Gastrocnemius medialis (tissue), 4 donors: ENCODE measurements at regions not wholly inside any gene's neighbourhood (a gene's known extent, or its start where the extent isn't known, plus 50 kb on each side); places are given as distances from the start of the nearest gene placed in this dataset.
A peak's percentile ranks its signal among the peaks of the same experiment; 100 is the strongest.

Source experiments
- ATAC-seq, 2 donors: fragments of 150-250 bp; one replicate each; pipeline ENCODE4 v1.9.1; 2016
- DNase-seq, 2 donors: peaks; one replicate each; pipeline ENCODE4 v3.0.0-alpha.2; 2019
- H3K27ac ChIP-seq, 4 donors: fragments of 200-600 bp; sonication (generic); 1 replicate in 1 of 4; 2 replicates in 3 of 4; pipeline ENCODE4 v1.5.1; 2016 to 2018; ENCODE audit warnings: mild to moderate bottlenecking in 2 of 4, moderate library complexity in 1 of 4
- H3K27me3 ChIP-seq, 3 donors: fragments of 200-600 bp; sonication (generic) in 2 of 3; 1 replicate in 1 of 3; 2 replicates in 2 of 3; pipeline versions ENCODE4 v1.5.1 to v1.6.0; 2016 to 2019; ENCODE audit warnings: mild to moderate bottlenecking in 1 of 3, moderate library complexity in 1 of 3
- H3K36me3 ChIP-seq, 2 donors: fragments of 200-600 bp; sonication (generic) in 1 of 2; one replicate each; pipeline ENCODE4 v1.5.1; 2017 to 2018
- H3K4me1 ChIP-seq, 2 donors: fragments of 200-600 bp; sonication (generic) in 1 of 2; one replicate each; pipeline ENCODE4 v1.5.1; 2016 to 2017; ENCODE audit warnings: mild to moderate bottlenecking in 2 of 2
- H3K4me3 ChIP-seq, 4 donors: fragments of 200-600 bp; sonication (generic) in 3 of 4; 1 replicate in 1 of 4; 2 replicates in 3 of 4; pipeline ENCODE4 v1.5.1; 2016 to 2019; ENCODE audit warnings: mild to moderate bottlenecking in 2 of 4
- H3K9me3 ChIP-seq, 3 donors: fragments of 200-600 bp; sonication (generic) in 2 of 3; 1 replicate in 1 of 3; 2 replicates in 2 of 3; pipeline ENCODE4 v1.5.1; 2016 to 2019
- POLR2A ChIP-seq, 2 donors: fragments of 450-650 bp; IDR thresholded peaks; one replicate each; pipeline ENCODE4 v1.6.1; 2017; ENCODE audit warnings: antibody characterized with exemption in 2 of 2, mild to moderate bottlenecking in 2 of 2, moderate library complexity in 2 of 2
- in situ Hi-C, 4 donors: fragments of 200-750 bp; cut with MboI; loops; one replicate each; pipeline versions ENCODE4 v1.15.0 to v1.8.0; 2017; ENCODE audit warnings: low sequenced_read_pairs in 4 of 4
- intact Hi-C: fragments of 100-400 bp; cut with DNase I; formaldehyde crosslinking; loops from one replicate; pipeline ENCODE4 v1.15.1; 2023; ENCODE audit warnings: low total_unique reads
- TF ChIP-seq, protein P1 (sequence below), 5 experiments: fragments of 450-650 bp in 3 of 5; fragments of 200-600 bp in 2 of 5; sonication (generic) in 2 of 5; IDR thresholded peaks in 4 of 5; conservative IDR thresholded peaks in 1 of 5; 1 replicate in 4 of 5; 2 replicates in 1 of 5; pipeline ENCODE4 v1.5.1; 2016 to 2019; ENCODE audit warnings: antibody characterized with exemption in 5 of 5, mild to moderate bottlenecking in 3 of 5, moderate library complexity in 3 of 5

GRCh38 chr15:79161837-79162508 is 71.4 kb upstream of the RASGRF1 start:
- ATAC-seq = no peak
- Histone ChIP-seq H3K27ac (no peak overlapping the region), H3K27me3 (no peaks in the 10 kb centered on the region), H3K36me3 (no peaks in the 10 kb centered on the region), H3K4me3 (no peak overlapping the region), H3K4me1 (no peaks in the 10 kb centered on the region), H3K9me3 (no peaks in the 10 kb centered on the region)
- DNase-seq = no peak
- in situ Hi-C loops (no loop called here), intact Hi-C loops (no loop called here)
- no peak for TF ChIP-seq POLR2A (IDR thresholded peaks at IDR 0.05)
- TF ChIP-seq, protein P1, sequence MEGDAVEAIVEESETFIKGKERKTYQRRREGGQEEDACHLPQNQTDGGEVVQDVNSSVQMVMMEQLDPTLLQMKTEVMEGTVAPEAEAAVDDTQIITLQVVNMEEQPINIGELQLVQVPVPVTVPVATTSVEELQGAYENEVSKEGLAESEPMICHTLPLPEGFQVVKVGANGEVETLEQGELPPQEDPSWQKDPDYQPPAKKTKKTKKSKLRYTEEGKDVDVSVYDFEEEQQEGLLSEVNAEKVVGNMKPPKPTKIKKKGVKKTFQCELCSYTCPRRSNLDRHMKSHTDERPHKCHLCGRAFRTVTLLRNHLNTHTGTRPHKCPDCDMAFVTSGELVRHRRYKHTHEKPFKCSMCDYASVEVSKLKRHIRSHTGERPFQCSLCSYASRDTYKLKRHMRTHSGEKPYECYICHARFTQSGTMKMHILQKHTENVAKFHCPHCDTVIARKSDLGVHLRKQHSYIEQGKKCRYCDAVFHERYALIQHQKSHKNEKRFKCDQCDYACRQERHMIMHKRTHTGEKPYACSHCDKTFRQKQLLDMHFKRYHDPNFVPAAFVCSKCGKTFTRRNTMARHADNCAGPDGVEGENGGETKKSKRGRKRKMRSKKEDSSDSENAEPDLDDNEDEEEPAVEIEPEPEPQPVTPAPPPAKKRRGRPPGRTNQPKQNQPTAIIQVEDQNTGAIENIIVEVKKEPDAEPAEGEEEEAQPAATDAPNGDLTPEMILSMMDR (IDR thresholded peaks at IDR 0.05 in 4 of 5, conservative IDR thresholded peaks at IDR 0.05 in 1 of 5) = no peak

DNA sequence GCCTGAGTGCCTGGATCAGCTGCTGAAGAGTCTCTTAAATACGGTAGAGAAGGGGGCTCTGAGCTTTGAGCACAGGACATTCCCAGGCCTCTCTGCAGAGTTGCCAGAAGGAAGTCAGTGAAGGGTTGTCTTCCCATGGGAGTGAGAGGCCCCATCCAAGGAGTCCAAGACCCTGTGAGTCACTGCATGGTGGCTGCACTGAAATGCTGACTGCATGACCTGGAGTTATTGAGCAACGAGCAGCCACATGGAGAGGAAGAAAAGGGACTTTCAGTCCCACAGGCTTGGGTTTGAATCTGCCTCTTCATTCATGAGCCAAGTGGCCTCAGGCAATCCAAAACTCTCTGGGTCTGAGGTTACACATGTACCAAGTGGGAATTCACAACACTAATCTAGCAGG is 69.6 kb upstream of the RASGRF1 start:
- no peak overlapping the region for H3K4me3 ChIP-seq
- no peaks in the 10 kb centered on the region for H3K4me1 ChIP-seq
- no peak for TF ChIP-seq POLR2A (IDR thresholded peaks at IDR 0.05)
- TF ChIP-seq, protein P1 (IDR thresholded peaks at IDR 0.05 in 4 of 5, conservative IDR thresholded peaks at IDR 0.05 in 1 of 5) = no peak
- no peaks in the 10 kb centered on the region for H3K36me3 ChIP-seq
- no peaks in the 10 kb centered on the region for H3K27me3 ChIP-seq
- H3K27ac ChIP-seq = no peak overlapping the region
- in situ Hi-C loops (no loop called here), intact Hi-C loops (no loop called here)
- DNase-seq (peak in 1 of 2 donors; percentile 37), ATAC-seq (peak in 1 of 2 donors; percentile 55)
- no peaks in the 10 kb centered on the region for H3K9me3 ChIP-seq

DNA sequence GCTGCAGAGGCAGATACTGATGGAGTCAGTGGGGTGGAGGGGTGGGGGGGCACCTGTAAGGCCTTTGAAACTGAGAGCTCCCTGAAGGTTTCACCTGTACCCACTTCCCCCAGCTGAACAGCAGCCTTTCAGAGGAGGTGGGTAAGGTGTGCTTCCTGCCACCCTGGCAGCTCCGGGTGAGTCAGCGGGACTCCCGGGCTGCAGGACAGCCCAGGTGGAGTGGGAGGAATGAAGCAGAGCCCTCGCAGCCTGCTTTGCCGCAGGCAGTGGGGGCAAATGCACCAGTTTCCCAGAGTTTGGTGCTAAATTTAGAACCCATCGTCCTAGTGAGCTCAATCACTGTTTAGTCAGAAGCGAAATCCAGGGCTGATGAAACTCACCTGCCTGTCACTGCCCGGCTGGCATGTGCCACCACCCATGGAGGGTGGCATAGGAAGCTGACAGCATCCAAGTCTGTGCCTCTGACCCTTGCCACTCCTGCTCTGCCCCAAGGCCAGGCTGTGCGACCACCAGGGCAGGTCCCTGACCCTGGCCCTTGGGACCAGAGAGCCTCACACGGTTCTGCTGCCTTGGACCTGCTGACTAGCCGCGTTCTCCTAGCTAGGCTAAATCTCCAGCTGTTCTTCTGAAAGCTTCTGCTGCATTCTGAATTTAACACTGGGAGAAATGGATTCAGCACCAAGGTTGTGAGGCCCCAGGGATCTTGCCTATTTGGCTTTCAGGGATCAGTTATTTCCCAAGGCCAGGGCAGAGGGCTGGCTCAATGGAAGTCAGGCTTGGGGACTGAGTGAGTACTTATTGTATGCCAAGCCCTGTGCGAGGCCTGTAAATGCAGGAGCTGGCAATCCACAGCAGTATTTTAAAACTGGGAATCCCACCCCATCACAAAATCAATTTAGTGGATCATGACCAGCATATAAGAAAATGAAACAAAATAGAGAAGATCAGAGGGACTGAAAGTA is 67.3 kb upstream of the RASGRF1 start:
- in situ Hi-C loops = no loop called here
- no peak for ATAC-seq
- no peak for TF ChIP-seq POLR2A (IDR thresholded peaks at IDR 0.05)
- TF ChIP-seq, protein P1 (IDR thresholded peaks at IDR 0.05 in 4 of 5, conservative IDR thresholded peaks at IDR 0.05 in 1 of 5) = no peak

DNA sequence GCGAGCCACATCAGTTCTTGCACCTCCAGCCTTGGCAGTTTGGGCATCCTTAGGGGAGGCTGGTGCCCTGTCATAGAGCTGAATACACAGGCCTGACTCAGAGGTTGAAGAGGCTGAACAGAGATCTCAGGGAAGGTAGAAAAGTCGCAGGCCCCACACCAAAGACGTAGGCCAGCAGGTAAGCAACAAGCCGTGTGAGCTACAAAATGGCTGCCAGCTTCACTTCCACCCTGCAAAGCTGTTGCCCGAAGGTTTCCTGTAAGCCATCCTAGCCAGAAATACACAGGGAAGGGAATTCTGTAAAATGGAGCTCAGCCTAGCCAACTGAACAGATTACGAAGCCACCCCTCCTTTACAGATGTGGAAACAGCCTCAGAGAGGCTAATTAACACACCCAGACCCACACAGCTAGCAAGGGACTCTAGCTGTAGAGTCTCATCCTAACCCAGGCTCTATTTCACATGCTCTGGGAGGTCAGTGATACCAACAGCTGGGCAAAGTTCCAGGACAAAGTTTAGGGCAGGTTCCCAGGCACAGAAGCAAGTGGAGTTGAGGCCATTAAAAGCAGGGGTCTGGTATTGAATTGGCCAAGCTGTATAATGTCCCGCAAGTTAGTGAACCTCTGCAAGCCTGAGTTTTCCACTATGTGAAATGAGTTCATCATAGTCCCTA is 66.3 kb upstream of the RASGRF1 start:
- DNase-seq (no peak), ATAC-seq (no peak)
- H3K4me1 ChIP-seq = no peaks in the 10 kb centered on the region
- no peaks in the 10 kb centered on the region for H3K27me3 ChIP-seq
- TF ChIP-seq, protein P1 (IDR thresholded peaks at IDR 0.05 in 4 of 5, conservative IDR thresholded peaks at IDR 0.05 in 1 of 5) = no peak
- no peak for TF ChIP-seq POLR2A (IDR thresholded peaks at IDR 0.05)
- no peaks in the 10 kb centered on the region for H3K9me3 ChIP-seq
- H3K4me3 ChIP-seq = no peak overlapping the region
- in situ Hi-C loops (no loop called here), intact Hi-C loops (no loop called here)
- H3K36me3 ChIP-seq = no peaks in the 10 kb centered on the region
- no peak overlapping the region for H3K27ac ChIP-seq

More for the DNA sequence above, 67.3 kb upstream of the RASGRF1 start:
- no peak for DNase-seq
- no peaks in the 10 kb centered on the region for H3K27me3 ChIP-seq
- no peak overlapping the region for H3K4me3 ChIP-seq
- intact Hi-C loops = no loop called here
- H3K36me3 ChIP-seq = no peaks in the 10 kb centered on the region
- no peaks in the 10 kb centered on the region for H3K9me3 ChIP-seq
- H3K27ac ChIP-seq = no peak overlapping the region
- no peaks in the 10 kb centered on the region for H3K4me1 ChIP-seq
